H9 (cell line): ENCODE measurements at regions not wholly inside any gene's neighbourhood (a gene's known extent, or its start where the extent isn't known, plus 50 kb on each side); places are given as distances from the start of the nearest gene placed in this dataset.

Experiments
- DNase-seq: peaks from one replicate; pipeline ENCODE4 v3.0.0-alpha.2; 2017
- H2AFZ ChIP-seq: one replicate; pipeline ENCODE4 v1.6.1; 2013; ENCODE audit warnings: mild to moderate bottlenecking, low read length, control low read depth, moderate library complexity
- H2AK5ac ChIP-seq: 2 replicates; pipeline ENCODE4 v1.6.1; 2013; ENCODE audit warnings: low read length, control low read depth, mixed read lengths; ENCODE audit not compliant: insufficient read length
- H2BK120ac ChIP-seq: one replicate; pipeline ENCODE4 v1.6.1; 2013; ENCODE audit warnings: low read depth, mild to moderate bottlenecking, low read length, control low read depth, inconsistent platforms; ENCODE audit not compliant: poor library complexity, severe bottlenecking
- H2BK12ac ChIP-seq: 2 replicates; pipeline ENCODE4 v1.6.1; 2013; ENCODE audit warnings: low read length, control low read depth, mixed read lengths, low read depth; ENCODE audit not compliant: insufficient read length
- H2BK15ac ChIP-seq: 2 replicates; pipeline ENCODE4 v1.6.1; 2013; ENCODE audit warnings: low read depth, low read length, control low read depth
- H2BK20ac ChIP-seq: one replicate; pipeline ENCODE4 v1.6.1; 2013; ENCODE audit warnings: low read depth, mild to moderate bottlenecking, low read length, control low read depth, inconsistent platforms; ENCODE audit not compliant: poor library complexity, severe bottlenecking
- H2BK5ac ChIP-seq: 2 replicates; pipeline ENCODE4 v1.6.1; 2013; ENCODE audit warnings: low read length, control low read depth, mixed read lengths; ENCODE audit not compliant: insufficient read length
- H3K14ac ChIP-seq: 2 replicates; pipeline ENCODE4 v1.6.1; 2013; ENCODE audit warnings: low read length, control low read depth; ENCODE audit not compliant: insufficient read depth
- H3K18ac ChIP-seq: 2 replicates; pipeline ENCODE4 v1.6.1; 2013; ENCODE audit warnings: low read depth, mild to moderate bottlenecking, mixed read lengths, low read length, control low read depth; ENCODE audit not compliant: insufficient read length
- H3K23ac ChIP-seq: 2 replicates; pipeline ENCODE4 v1.6.1; 2013; ENCODE audit warnings: low read length, control low read depth, mixed read lengths, low read depth; ENCODE audit not compliant: insufficient read length
- H3K23me2 ChIP-seq: 2 replicates; pipeline ENCODE4 v1.6.1; 2013; ENCODE audit warnings: low read depth, mild to moderate bottlenecking, mixed read lengths, low read length, control low read depth; ENCODE audit not compliant: insufficient read length, poor library complexity, severe bottlenecking
- H3K27ac ChIP-seq: 2 replicates; pipeline ENCODE4 v1.5.1; 2013; ENCODE audit warnings: low read length, control low read depth, mixed read lengths, low read depth; ENCODE audit not compliant: insufficient read length
- H3K27me3 ChIP-seq: 2 replicates; pipeline ENCODE4 v1.6.1; 2013; ENCODE audit warnings: low read length, control low read depth, inconsistent platforms; ENCODE audit not compliant: insufficient read depth
- H3K4ac ChIP-seq: 2 replicates; pipeline ENCODE4 v1.6.1; 2013; ENCODE audit warnings: low read depth, mild to moderate bottlenecking, control low read depth, inconsistent platforms, low read length, moderate library complexity
- H3K4me1 ChIP-seq: 2 replicates; pipeline ENCODE4 v1.6.1; 2013; ENCODE audit warnings: low read length, control low read depth, inconsistent platforms; ENCODE audit not compliant: insufficient read depth
- H3K4me2 ChIP-seq: 2 replicates; pipeline ENCODE4 v1.6.1; 2013; ENCODE audit warnings: low read length, control low read depth, mixed read lengths; ENCODE audit not compliant: insufficient read length, insufficient read depth
- H3K56ac ChIP-seq: 2 replicates; pipeline ENCODE4 v1.6.1; 2013; ENCODE audit warnings: low read depth, mild to moderate bottlenecking, mixed read lengths, low read length, control low read depth; ENCODE audit not compliant: insufficient read length
- H3K79me1 ChIP-seq: 2 replicates; pipeline ENCODE4 v1.6.1; 2013; ENCODE audit warnings: low read depth, mild to moderate bottlenecking, moderate library complexity, low read length, control low read depth, inconsistent platforms; ENCODE audit not compliant: insufficient read depth, poor library complexity, severe bottlenecking
- H3K79me2 ChIP-seq: 2 replicates; pipeline ENCODE4 v1.6.1; 2013; ENCODE audit warnings: low read length, control low read depth, inconsistent platforms; ENCODE audit not compliant: insufficient read depth
- H3K9ac ChIP-seq: 2 replicates; pipeline ENCODE4 v1.6.1; 2013; ENCODE audit warnings: low read length, control low read depth, mixed read lengths; ENCODE audit not compliant: insufficient read length; ENCODE audit errors: extremely low read depth
- H3K9me3 ChIP-seq: one replicate; pipeline ENCODE4 v1.6.1; 2013; ENCODE audit warnings: low read depth, low read length, inconsistent platforms; ENCODE audit not compliant: control insufficient read depth
- H3T11ph ChIP-seq: one replicate; pipeline ENCODE4 v1.6.1; 2013; ENCODE audit warnings: mild to moderate bottlenecking, low read length, control low read depth, inconsistent platforms
- H4K20me1 ChIP-seq: one replicate; pipeline ENCODE4 v1.6.1; 2013; ENCODE audit not compliant: control insufficient read depth, insufficient read length, insufficient read depth
- H4K5ac ChIP-seq: 2 replicates; pipeline ENCODE4 v1.6.1; 2013; ENCODE audit warnings: low read depth, mild to moderate bottlenecking, mixed read lengths, low read length, control low read depth; ENCODE audit not compliant: insufficient read length
- H4K8ac ChIP-seq: replicated peaks from 2 replicates; pipeline ENCODE4 v1.6.1; 2013; ENCODE audit warnings: low read length, control low read depth, mixed read lengths, low read depth; ENCODE audit not compliant: insufficient read length
- H4K91ac ChIP-seq: 2 replicates; pipeline ENCODE4 v1.6.1; 2013; ENCODE audit warnings: low read depth, mild to moderate bottlenecking, moderate library complexity, mixed read lengths, low read length, control low read depth; ENCODE audit not compliant: insufficient read length
- H3K27ac Mint-ChIP-seq, 3 experiments: 2 replicates in 2 of 3; 3 replicates in 1 of 3; pipeline ENCODE4 v1.8.0; 2020 to 2021; ENCODE audit warnings: mixed read lengths in 3 of 3, mild to moderate bottlenecking in 1 of 3, moderate library complexity in 1 of 3
- H3K27me3 Mint-ChIP-seq: 2 replicates; pipeline ENCODE4 v1.8.0; 2021; ENCODE audit warnings: low read depth, mild to moderate bottlenecking, moderate library complexity, mixed read lengths
- H3K36me3 Mint-ChIP-seq, 3 experiments: 2 replicates in 2 of 3; 3 replicates in 1 of 3; pipeline ENCODE4 v1.8.0; 2020 to 2021; ENCODE audit warnings: low read depth in 3 of 3, mixed read lengths in 3 of 3; ENCODE audit not compliant: insufficient read depth in 1 of 3
- H3K4me1 Mint-ChIP-seq, 2 experiments: 2 replicates each; pipeline ENCODE4 v1.8.0; 2020; ENCODE audit warnings: mixed read lengths in 2 of 2
- H3K4me3 Mint-ChIP-seq, 2 experiments: 2 replicates in 1 of 2; 3 replicates in 1 of 2; pipeline ENCODE4 v1.8.0; 2020 to 2021; ENCODE audit warnings: mild to moderate bottlenecking in 2 of 2, mixed read lengths in 2 of 2, moderate library complexity in 1 of 2
- H3K9me3 Mint-ChIP-seq, 2 experiments: 2 replicates in 1 of 2; 3 replicates in 1 of 2; pipeline ENCODE4 v1.8.0; 2020; ENCODE audit warnings: mild to moderate bottlenecking in 2 of 2, mixed read lengths in 2 of 2, moderate library complexity in 1 of 2
- WGBS: extraction: QIAGEN DNeasy Blood & Tissue Kit; methylation state at CpG from one replicate; pipeline ENCODE4 v1.1.7; 2013; ENCODE audit warnings: missing lambda C conversion rate, low lambda C conversion rate, mixed read lengths; ENCODE audit not compliant: insufficient read length; ENCODE audit errors: extremely low coverage; 5-methylcytosine and 5-hydroxymethylcytosine counted together
- TF ChIP-seq, protein P1 (sequence below): fragments of 200-600 bp; sonication (generic); conservative IDR thresholded peaks from 3 replicates; pipeline ENCODE4 v1.8.0; 2021; ENCODE audit warnings: antibody characterized with exemption, mild to moderate bottlenecking

DNA sequence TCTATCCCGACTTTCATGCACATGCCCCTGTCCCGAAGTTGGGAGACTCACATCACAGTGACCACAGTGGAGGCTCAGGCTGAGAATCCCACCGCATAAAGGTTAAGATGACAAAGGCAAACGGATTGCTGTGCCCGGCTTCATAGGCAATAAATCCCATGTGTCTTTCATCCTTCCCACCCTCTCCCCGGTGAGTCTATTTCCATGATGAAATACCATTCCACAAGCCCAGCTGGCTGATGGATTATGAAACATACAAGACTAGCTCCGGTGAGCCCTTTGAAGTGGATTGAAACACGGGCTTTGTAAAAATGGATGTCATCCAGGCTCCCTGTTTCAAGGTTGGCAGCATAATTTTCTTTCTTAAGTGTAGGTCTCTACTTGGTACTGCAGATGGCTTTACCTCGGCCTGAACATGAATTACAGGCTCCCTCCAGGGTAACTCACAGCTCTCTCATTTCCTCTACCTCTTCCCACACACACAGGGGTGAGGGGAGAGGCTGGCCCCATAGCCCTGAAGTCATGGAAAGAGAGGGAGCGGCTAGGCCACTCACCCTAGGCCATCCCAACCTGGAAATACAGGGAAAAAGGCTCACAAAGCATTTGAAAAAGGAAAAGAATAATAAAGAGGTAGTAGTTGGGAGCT lies 92.0 kb upstream of the CALN1 start:
- TF ChIP-seq, protein P1, sequence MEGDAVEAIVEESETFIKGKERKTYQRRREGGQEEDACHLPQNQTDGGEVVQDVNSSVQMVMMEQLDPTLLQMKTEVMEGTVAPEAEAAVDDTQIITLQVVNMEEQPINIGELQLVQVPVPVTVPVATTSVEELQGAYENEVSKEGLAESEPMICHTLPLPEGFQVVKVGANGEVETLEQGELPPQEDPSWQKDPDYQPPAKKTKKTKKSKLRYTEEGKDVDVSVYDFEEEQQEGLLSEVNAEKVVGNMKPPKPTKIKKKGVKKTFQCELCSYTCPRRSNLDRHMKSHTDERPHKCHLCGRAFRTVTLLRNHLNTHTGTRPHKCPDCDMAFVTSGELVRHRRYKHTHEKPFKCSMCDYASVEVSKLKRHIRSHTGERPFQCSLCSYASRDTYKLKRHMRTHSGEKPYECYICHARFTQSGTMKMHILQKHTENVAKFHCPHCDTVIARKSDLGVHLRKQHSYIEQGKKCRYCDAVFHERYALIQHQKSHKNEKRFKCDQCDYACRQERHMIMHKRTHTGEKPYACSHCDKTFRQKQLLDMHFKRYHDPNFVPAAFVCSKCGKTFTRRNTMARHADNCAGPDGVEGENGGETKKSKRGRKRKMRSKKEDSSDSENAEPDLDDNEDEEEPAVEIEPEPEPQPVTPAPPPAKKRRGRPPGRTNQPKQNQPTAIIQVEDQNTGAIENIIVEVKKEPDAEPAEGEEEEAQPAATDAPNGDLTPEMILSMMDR = no peak
- no peak overlapping the region for H4K91ac ChIP-seq
- WGBS = no CpG with 5 or more reads among the region's 10 CpGs
- no peak overlapping the region for H2AFZ ChIP-seq
- H3K79me1 ChIP-seq = no peaks in the 10 kb centered on the region
- H3K23ac ChIP-seq = no peak overlapping the region
- no peak overlapping the region for H4K5ac ChIP-seq
- no peaks in the 10 kb centered on the region for H3K23me2 ChIP-seq
- peak overlapping the region; percentile 27 for H4K8ac ChIP-seq
- H3K4ac ChIP-seq = no peak overlapping the region
- H3K79me2 ChIP-seq = no peaks in the 10 kb centered on the region
- H2BK120ac ChIP-seq = no peak overlapping the region
- H3K27me3 Mint-ChIP-seq = no peaks in the 10 kb centered on the region
- H2BK20ac ChIP-seq = no peak overlapping the region
- no peak overlapping the region for H3K18ac ChIP-seq
- no peaks in the 10 kb centered on the region for H3K27me3 ChIP-seq
- peaks cover 5% of the 10 kb centered on the region; the same call in 1 of the 2 replicates for H3K4me1 ChIP-seq
- no peaks in the 10 kb centered on the region; a peak in 2 of 5 replicates for H3K9me3 Mint-ChIP-seq
- H2BK15ac ChIP-seq = no peak overlapping the region
- no peak overlapping the region for H2BK12ac ChIP-seq
- H3K27ac ChIP-seq = no peak overlapping the region
- peak overlapping the region; percentile 15 to 51 (median 28); a peak in 3 of 7 replicates for H3K27ac Mint-ChIP-seq
- no peak overlapping the region for H3K56ac ChIP-seq
- no peaks in the 10 kb centered on the region for H3K36me3 Mint-ChIP-seq
- H3K14ac ChIP-seq = no peak overlapping the region
- H3K4me3 Mint-ChIP-seq = no peak overlapping the region
- no peaks in the 10 kb centered on the region for H4K20me1 ChIP-seq
- H3K9ac ChIP-seq = no peak overlapping the region
- H3T11ph ChIP-seq = no peak overlapping the region
- DNase-seq = no peak
- H3K9me3 ChIP-seq = no peaks in the 10 kb centered on the region
- no peak overlapping the region for H3K4me2 ChIP-seq
- H2AK5ac ChIP-seq = no peak overlapping the region
- H2BK5ac ChIP-seq = no peak overlapping the region
- H3K4me1 Mint-ChIP-seq = peaks cover 12 to 13% of the 10 kb centered on the region in 2 experiments
